PC-9 (cell line): ENCODE measurements at regions not wholly inside any gene's neighbourhood (a gene's known extent, or its start where the extent isn't known, plus 50 kb on each side); places are given as distances from the start of the nearest gene placed in this dataset.

Source experiments
- BruUV-seq: library from RNA; stranded (reverse); fragments of 400-500 nt; replicated peaks from 2 replicates; lab custom pipeline; 2021; lab: Mats Ljungman, UMichigan
- CTCF ChIA-PET: fragments of 300-600 bp; sonication (Branson Sonifier 250); formaldehyde crosslinking; loops from one replicate; lab custom pipeline; 2022; ENCODE audit warnings: antibody characterized with exemption; lab: Charles Lee
- POLR2A ChIA-PET: fragments of 300-600 bp; sonication (Branson Sonifier 250); formaldehyde crosslinking; loops from one replicate; lab custom pipeline; 2022; ENCODE audit warnings: antibody characterized with exemption; ENCODE audit not compliant: unreplicated experiment; lab: Charles Lee
- DNase-seq, 2 experiments: peaks; one replicate each; pipeline versions ENCODE4 v3.0.0 to v3.0.0-alpha.2; 2015 to 2022; ENCODE audit warnings: mixed read lengths in 1 of 2
- H2AFZ ChIP-seq: fragments of 200-600 bp; sonication (generic); 2 replicates; pipeline ENCODE4 v1.8.1; 2017; ENCODE audit warnings: antibody characterized with exemption
- H3F3A ChIP-seq: fragments of 200-600 bp; sonication (generic); 2 replicates; pipeline ENCODE4 v1.8.1; 2017; ENCODE audit warnings: antibody characterized with exemption, mild to moderate bottlenecking, low read depth; ENCODE audit not compliant: insufficient read depth
- H3K27ac ChIP-seq: fragments of 200-600 bp; sonication (generic); 2 replicates; pipeline ENCODE4 v1.6.1; 2016; ENCODE audit warnings: mixed run types
- H3K27me3 ChIP-seq: fragments of 200-600 bp; sonication (generic); 2 replicates; pipeline ENCODE4 v1.6.1; 2016; ENCODE audit warnings: low read depth, mixed run types; ENCODE audit not compliant: insufficient read depth
- H3K36me3 ChIP-seq: fragments of 200-600 bp; sonication (generic); 2 replicates; pipeline ENCODE4 v1.6.1; 2016; ENCODE audit warnings: low read depth, mixed run types
- H3K4me1 ChIP-seq: fragments of 200-600 bp; sonication (generic); replicated peaks from 2 replicates; pipeline ENCODE4 v1.6.1; 2016; ENCODE audit warnings: mixed run types; ENCODE audit not compliant: insufficient read depth
- H3K4me2 ChIP-seq: fragments of 200-600 bp; sonication (generic); 2 replicates; pipeline ENCODE4 v1.6.1; 2017; ENCODE audit warnings: mixed run types
- H3K4me3 ChIP-seq: fragments of 200-600 bp; sonication (generic); 2 replicates; pipeline ENCODE4 v1.6.1; 2016; ENCODE audit warnings: mixed run types
- H3K79me2 ChIP-seq: fragments of 200-600 bp; sonication (generic); 2 replicates; pipeline ENCODE4 v1.6.1; 2017; ENCODE audit warnings: low read depth, mixed run types
- H3K9me2 ChIP-seq: fragments of 200-600 bp; sonication (generic); 2 replicates; pipeline ENCODE4 v1.8.1; 2017; ENCODE audit warnings: mild to moderate bottlenecking; ENCODE audit not compliant: insufficient read depth
- H3K9me3 ChIP-seq: fragments of 200-600 bp; sonication (generic); 2 replicates; pipeline ENCODE4 v1.8.1; 2016; ENCODE audit warnings: low read depth; ENCODE audit not compliant: insufficient read depth
- H4K20me1 ChIP-seq: fragments of 200-600 bp; sonication (generic); 2 replicates; pipeline ENCODE4 v1.8.1; 2017; ENCODE audit not compliant: insufficient read depth
- CTCF ChIP-seq: fragments of 200-600 bp; sonication (generic); conservative IDR thresholded peaks from 2 replicates; pipeline ENCODE4 v1.6.1; 2017; ENCODE audit warnings: mixed run types, antibody characterized with exemption, mild to moderate bottlenecking, moderate library complexity
- EZH2 ChIP-seq: fragments of 200-600 bp; sonication (generic); IDR thresholded peaks from 2 replicates; pipeline ENCODE4 v1.8.0; 2017; ENCODE audit warnings: antibody characterized with exemption, low read depth
- intact Hi-C: fragments of 100-400 bp; cut with micrococcal nuclease; formaldehyde crosslinking; loops from one replicate; pipeline ENCODE4 v1.10.0; 2022; ENCODE audit not compliant: unreplicated experiment

- H3K36me3 ChIP-seq = no peaks in the 10 kb centered on the region
- CTCF ChIA-PET = no interaction called here
- DNase-seq = no peak
Observed at GRCh38 chr1:90476994-90477393, 240.1 kb downstream of the BARHL2 start.

GRCh38 chr1:90476411-90476810, 240.7 kb downstream of the BARHL2 start:
- H3K9me3 ChIP-seq = no peaks in the 10 kb centered on the region
- H3K36me3 ChIP-seq = no peaks in the 10 kb centered on the region
- H3K79me2 ChIP-seq = no peaks in the 10 kb centered on the region
- no peaks in the 10 kb centered on the region for H3K27me3 ChIP-seq
- H3K27ac ChIP-seq = no peak overlapping the region
- ChIA-PET POLR2A (no interaction called here), CTCF (no interaction called here)
- no peaks in the 10 kb centered on the region for H3K9me2 ChIP-seq
- intact Hi-C loops = no loop called here
- H3K4me1 ChIP-seq = no peaks in the 10 kb centered on the region
- DNase-seq = no peak
- H4K20me1 ChIP-seq = no peaks in the 10 kb centered on the region
- H3K4me2 ChIP-seq = no peak overlapping the region
- BruUV-seq = no TSS peak
- TF ChIP-seq EZH2 (no peak), CTCF (no peak)
- H3F3A ChIP-seq = no peaks in the 10 kb centered on the region
- H2AFZ ChIP-seq = no peak overlapping the region
- no peak overlapping the region for H3K4me3 ChIP-seq

More at GRCh38 chr1:90476994-90477393, 240.1 kb downstream of the BARHL2 start:
- Histone ChIP-seq H3F3A (no peaks in the 10 kb centered on the region), H3K4me3 (no peak overlapping the region), H3K9me2 (no peaks in the 10 kb centered on the region), H4K20me1 (no peaks in the 10 kb centered on the region), H3K27ac (no peak overlapping the region), H3K9me3 (no peaks in the 10 kb centered on the region), H3K79me2 (no peaks in the 10 kb centered on the region), H2AFZ (no peak overlapping the region; the same call in 1 of the 2 replicates), H3K4me2 (no peak overlapping the region), H3K27me3 (no peaks in the 10 kb centered on the region), H3K4me1 (no peaks in the 10 kb centered on the region)
- POLR2A ChIA-PET = no interaction called here
- intact Hi-C loops = no loop called here
- BruUV-seq = no TSS peak
- TF ChIP-seq EZH2 (no peak), CTCF (no peak)

- Histone ChIP-seq H3K9me2 (no peaks in the 10 kb centered on the region), H3K79me2 (no peaks in the 10 kb centered on the region), H3K4me2 (no peak overlapping the region), H3K9me3 (no peaks in the 10 kb centered on the region), H2AFZ (no peak overlapping the region), H4K20me1 (no peaks in the 10 kb centered on the region), H3F3A (no peaks in the 10 kb centered on the region), H3K36me3 (no peaks in the 10 kb centered on the region), H3K4me1 (no peaks in the 10 kb centered on the region), H3K4me3 (no peak overlapping the region), H3K27ac (no peak overlapping the region), H3K27me3 (no peaks in the 10 kb centered on the region)
- peak; percentile 55 for TF ChIP-seq CTCF
- no peak for TF ChIP-seq EZH2
- ChIA-PET CTCF (no interaction called here), POLR2A (no interaction called here)
- DNase-seq = no peak
- no TSS peak for BruUV-seq
- intact Hi-C loops = no loop called here
Observed at GRCh38 chr1:90475631-90476030, 241.5 kb downstream of the BARHL2 start.
